Non-pigmented ciliary epithelial cell (primary cell): ENCODE measurements at regions not wholly inside any gene's neighbourhood (a gene's known extent, or its start where the extent isn't known, plus 50 kb on each side); places are given as distances from the start of the nearest gene placed in this dataset.

Source experiments
- DNase-seq: peaks from one replicate; pipeline ENCODE4 v3.0.0-alpha.2; 2010; ENCODE audit warnings: low read depth

DNA sequence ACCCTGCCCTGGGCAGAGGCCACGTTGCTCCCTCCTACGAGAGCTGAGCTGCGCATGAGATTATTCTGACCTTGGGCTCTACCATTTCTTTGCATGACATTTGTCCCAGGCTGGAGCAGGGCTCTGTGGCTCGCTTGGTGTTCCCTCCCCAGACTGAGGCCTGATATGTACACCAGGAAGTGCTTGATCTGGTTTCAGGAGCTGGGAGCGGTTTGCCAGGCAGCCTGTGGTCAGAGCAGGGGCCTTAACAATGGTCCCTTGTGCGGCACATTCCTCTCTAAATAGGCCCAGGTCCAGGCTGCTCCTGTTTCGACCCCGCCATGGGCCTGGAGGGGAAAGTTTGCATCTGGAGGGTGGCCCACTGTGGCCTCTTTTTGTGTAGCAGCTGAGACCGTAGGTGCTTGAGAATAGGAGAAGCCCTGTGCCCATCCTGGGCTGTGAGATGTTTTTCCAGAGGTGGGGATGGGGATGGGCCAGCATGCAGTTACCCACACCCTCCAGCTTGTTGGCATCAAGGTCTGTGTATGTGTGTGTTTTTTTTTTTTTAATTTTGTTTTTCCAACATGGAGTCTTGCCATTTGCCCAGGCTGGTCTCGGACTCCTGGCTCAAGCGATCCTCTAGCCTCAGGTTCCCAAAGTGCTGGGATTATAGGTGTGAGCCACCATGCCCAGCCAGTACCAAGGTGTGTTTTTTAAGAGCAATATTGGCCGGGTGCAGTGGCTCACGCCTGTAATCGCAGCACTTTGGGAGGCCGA, 253.9 kb downstream of the SEC14L1 start:
- no peak for DNase-seq

DNA sequence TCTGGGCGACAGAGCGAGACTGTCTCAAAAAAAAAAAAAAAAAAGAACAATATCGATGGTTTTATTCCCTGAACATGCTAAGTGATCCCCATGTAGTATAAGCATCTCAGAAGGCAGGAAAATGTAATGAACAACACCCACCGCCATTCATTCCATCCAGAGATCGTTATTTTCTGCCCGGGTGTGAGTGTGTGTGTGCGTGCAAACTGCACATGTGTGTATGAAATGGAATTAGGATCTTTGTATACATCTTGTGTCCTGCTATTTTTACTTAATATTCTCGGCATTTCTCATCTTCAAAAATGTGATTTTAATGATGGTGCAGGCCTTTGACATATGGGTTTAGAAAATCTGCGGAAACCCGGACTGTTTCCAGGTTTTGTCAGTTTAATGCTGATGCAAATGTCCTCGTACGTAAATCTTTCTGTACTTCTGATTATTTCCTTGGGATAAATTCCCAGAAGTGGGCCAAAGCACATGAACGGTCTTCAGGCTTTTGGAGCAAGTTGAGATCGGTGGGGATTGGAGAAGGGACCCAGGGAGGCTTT, 254.8 kb downstream of the SEC14L1 start:
- no peak for DNase-seq

DNA sequence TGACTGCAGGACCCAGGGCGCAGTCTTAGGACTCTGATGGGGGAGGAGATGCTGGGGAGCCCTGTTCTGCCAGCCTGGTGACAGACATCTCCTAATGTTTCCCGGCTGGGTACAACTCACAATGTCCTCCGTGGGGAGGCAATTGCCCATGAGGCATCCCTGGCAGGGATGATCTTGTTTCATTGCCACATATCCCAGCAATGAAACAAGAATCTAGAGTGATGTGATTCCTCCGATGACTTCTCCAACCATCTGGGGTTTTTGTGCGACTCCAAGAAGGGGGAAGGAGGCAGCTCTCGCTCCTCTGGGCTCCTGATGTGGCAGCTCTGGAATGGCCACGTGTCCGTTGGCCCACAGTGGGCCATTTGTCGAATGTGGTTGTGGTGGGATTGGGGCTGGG, 255.8 kb downstream of the SEC14L1 start:
- DNase-seq, result no peak

GRCh38 chr17:77398274-77398673, 257.5 kb downstream of the SEC14L1 start:
- no peak for DNase-seq

DNA sequence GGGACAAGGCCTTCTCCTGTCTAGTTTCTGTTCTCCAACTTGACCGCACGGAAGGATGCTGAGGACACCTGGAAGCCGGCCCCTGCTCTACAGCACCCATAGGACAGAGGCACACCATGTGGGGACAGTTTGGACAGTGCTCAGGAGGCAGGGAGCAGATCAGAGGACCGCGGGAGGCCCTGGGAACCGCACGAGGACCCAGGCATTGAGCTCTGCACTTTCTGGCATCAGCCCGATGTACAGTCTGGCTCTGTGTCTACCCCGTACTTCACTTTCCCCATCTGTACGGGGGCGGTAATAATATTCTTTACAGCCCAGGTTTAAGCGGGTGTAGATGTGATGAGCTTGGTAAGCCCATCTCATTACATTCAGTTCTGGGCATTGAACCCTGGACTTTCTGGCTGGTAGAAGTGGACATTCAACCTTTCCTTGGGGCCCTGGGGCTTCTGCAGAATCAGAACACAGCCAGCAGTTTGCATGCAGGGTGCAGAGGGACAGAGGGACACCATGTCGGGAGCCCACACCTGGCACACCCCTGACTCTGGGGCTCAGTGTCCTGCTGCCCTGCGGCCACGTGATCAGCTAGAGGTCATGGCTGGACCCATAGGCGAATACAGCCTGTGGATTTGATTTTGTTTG, 258.7 kb downstream of the SEC14L1 start:
- DNase-seq, result no peak

DNA sequence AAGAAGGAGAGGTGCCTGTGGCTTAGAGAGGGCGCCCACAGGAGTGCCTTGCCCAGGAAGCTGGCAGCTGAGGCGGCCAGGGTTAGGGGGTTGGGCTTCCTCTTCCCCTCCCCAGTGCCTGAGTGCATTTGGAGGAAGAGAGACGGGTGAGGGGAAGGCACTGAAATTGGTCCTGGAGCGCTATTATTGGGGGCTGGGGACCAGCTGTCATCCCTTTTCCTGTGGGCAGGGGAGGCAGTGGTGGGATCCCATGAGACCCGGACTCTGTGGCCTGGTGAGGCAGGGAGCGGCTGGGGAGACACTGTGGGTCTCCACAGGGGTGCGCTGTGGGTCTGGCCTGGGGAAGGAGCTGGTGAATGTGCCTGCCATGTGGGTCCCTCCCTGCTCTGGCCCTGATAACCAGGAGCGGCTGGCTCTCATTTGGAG, 259.7 kb downstream of the SEC14L1 start:
- DNase-seq, result no peak

DNA sequence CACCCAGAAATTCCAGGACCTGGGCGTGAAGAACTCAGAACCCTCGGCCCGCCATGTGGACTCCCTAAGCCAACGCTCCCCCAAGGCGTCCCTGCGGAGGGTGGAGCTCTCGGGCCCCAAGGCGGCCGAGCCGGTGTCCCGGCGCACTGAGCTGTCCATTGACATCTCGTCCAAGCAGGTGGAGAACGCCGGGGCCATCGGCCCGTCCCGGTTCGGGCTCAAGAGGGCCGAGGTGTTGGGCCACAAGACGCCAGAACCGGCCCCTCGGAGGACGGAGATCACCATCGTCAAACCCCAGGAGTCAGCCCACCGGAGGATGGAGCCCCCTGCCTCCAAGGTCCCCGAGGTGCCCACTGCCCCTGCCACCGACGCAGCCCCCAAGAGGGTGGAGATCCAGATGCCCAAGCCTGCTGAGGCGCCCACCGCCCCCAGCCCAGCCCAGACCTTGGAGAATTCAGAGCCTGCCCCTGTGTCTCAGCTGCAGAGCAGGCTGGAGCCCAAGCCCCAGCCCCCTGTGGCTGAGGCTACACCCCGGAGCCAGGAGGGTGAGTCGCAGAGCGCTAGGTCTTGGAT, 261.5 kb downstream of the SEC14L1 start:
- no peak for DNase-seq

DNA sequence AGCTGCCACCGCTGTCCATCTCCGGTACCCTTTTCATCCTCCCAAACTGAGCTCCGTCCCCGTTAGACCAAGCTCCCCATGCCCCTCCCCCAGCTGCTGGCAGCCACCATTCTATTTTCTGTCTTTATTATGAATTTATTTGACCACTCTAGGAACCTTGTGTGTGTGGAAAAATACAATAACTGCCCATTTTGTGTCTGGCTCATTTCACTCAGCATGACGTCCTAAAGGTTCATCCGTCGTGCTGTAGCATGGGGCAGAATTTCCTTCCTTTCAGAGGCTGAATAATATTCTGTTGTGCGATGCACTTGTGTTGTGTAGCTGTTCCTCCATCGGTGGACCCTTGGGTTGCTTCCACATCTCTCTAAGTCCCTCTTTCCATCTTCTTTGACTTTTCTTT, 263.1 kb downstream of the SEC14L1 start:
- no peak for DNase-seq

- no peak for DNase-seq
Measured at GRCh38 chr17:77404812-77405581, 264.2 kb downstream of the SEC14L1 start.

DNA sequence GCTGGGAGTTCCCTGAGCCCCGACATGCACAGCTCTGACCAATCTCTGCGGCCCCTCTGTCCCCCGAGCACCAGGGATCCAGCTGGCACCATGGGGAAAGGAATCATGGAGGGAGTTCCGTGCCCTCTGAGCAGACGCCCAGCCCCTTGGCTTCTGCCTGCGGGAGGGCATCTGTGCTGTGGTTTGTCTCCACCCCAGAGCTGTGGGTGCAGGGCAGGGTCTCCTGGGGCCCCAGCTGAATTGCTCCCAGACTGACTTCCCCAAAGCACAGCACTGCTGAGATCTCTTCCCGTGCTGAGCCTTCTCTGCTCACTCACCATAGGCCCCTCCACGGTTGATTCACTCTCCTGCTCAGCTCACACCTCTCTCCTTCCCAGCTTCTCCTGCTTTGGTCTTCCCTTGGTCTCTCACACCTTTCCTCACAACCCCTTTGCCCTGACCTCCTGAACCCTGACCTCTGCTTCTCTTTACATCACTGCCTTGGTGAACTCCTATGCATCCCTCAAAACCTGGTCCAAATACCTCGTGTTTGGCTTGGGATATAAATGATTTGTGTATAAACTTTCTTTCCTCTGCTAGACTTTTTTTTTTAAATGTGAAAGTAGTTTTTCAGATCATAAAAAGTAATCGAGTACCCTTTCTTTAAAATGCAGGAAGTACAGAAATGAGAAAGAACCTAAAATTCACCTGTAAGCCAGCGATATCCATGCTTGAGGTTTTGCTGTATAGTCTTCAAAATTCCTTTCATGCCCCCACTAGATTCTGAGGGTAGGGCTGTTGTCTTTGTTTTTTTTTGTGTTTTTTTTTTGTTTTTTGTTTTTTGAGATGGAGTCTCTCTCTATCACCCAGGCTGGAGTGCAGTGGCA, 265.3 kb downstream of the SEC14L1 start:
- DNase-seq, result no peak

DNA sequence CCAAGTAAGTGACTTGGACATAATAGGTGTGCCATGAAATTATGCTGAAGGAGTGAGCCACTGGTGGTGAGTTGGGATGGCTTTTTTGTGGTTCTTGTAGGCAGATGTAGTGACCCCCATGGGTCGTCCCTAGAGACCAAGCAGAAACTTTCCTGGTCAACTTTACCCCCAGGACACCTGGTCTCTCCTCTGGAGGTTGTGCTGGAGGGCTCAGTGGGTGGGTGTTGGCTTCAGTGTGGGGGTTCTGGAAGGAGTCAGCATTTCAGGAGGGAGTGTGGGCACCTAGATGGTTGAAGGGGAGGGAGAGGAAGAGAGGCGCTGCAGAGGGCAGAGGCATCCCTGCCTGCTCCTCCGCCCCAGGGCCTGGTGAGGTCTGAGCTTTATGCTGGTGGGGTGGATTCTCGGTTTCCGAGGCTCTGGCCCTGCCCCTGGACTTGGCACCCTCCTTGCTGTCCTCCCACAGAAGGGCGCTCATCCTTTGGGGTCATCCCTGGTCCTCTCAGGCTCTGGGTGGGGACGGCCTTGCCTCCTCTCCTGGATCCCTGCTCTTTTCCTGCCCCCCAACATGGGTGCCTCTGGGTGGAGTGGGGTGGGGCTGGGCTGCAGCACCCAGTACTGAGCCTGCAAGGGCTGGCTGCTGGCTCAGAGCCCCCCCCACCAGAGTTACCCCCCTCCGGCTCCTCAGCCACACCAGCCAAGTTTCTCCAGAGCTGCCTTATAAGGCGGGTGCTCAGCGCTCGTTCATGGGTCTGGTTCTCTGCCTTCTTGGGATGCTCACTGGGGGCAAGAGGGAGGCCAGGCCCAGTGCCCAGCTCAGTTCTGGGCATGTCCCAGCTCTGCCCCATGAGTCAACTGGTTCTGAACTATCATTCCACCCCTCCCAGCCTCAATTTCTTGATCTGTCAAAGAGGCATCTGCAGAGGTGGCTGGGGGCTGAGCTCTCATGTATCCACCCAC, 266.8 kb downstream of the SEC14L1 start:
- DNase-seq, result no peak

- no peak for DNase-seq
Measured at GRCh38 chr17:77408284-77408683, 267.5 kb downstream of the SEC14L1 start.

DNA sequence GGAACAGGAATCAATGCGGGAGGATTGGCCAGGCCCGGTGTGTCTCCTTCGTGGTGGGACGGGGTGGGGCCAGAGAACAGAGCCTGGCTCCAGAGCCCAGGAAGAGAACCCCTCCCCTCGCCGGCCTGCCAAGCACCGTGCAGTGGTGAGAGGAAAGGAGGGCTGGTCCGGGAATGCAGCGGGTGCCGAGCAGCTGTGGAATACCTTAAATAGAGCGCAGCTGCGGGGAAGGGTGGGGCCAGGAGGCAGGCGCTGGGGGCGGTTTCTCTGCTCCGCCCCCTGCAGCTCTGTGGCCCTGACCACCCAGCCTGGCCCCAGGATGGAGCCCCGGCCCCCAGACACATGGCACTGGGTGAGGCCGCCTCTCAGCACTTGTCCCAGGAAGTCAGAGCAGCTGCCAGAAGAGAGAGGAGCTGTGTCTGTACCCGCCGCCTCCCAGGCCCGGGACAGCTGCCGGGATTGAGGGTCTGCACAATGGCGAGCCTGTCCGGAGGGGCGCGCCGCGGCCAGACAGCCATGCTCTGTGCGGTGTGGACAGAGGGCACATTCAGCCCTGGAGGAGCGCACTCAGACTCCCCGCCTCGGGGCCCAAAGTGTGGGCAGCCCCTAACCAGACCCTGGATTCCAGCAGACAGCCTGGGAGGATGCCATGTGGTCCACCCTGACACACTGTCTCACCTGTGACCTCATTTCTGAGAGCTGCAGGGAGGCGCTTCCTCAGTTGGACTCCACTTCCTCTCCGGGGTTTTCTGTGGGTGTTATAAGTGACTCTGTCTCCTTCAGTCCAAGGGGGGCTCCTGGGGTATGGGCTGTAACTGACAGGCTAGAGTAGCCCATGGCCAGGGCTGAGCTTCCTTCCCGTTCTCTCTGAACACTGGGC, 268.8 kb downstream of the SEC14L1 start:
- no peak for DNase-seq

- DNase-seq, result no peak
Measured at GRCh38 chr17:77410470-77410869, 269.7 kb downstream of the SEC14L1 start.

DNA sequence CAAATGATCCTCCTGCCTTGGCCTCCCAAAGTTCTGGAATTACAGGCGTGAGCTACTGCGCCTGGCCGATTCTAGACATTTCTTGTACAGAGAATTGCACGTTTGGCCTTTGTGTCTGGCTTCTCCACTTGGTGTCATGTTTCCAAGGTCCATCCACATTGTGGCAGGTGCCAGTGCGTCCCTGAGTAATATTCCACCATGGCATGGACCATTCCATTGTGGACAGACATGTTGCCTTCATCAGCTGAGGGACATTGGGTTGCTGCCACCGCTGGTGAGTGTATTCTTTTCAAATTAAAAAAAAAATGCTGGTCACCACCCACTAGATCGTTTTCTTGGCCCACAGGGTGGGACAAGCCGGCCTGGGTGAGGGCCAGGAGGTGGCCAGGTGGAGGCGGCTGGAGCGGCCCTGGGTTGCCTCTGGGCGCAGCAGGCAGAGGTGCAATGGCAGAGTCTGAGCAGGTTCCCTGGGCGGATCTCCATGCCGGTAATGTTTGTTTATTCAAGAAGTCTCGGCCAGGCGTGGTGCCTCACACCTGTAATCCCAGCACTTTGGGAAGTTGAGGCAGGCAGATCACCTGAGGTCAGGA, 274.1 kb downstream of the SEC14L1 start:
- no peak for DNase-seq

DNA sequence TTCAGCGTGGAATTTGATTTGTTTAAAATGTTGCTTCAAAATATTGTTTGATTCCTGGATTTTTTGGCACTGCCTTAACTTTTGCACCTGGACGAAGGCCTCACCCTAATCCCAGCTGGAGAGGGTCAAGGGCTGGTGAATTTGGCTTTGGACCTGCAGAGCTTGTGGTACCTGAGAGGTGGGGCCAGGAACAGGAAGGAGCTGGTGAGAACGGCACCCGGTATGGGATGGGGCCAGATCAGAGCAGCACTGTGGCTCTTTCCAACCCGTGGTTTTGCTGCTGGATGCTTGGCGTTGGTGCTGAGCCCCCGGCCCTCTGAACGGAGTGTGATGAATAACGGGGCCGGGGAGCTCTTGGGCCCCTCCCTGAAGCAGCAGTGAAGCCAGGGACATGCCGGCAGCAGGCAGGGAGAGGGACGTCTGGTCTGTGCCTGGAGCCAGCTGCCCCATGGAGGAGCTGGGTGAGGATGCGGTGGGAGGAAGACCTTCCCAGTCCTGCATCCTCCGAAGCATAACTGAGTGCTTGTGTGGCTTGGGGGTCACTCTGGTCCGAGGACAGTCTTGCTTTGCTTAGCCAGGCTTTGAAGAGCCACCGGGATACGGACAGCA, 275.4 kb downstream of the SEC14L1 start:
- DNase-seq, result no peak

DNA sequence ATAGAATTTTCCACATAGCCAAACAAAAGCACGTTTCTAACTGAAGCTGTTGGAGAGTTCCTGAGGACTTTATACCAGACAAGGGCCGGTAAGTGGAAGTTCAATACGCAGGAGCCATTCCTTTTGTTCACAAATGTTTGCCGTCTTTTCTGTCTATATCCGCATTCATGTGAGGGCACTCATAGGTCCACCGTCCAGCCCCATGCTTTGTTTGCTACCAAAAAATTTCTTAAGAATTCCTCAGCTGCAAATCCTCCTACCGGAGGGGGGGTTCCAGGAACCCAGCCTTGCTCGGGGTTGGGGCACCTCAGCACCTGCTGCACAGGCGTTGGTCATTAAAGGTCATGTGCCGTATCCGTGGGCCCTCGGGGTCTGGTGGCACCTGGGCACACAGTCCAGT, 276.8 kb downstream of the SEC14L1 start:
- no peak for DNase-seq

DNA sequence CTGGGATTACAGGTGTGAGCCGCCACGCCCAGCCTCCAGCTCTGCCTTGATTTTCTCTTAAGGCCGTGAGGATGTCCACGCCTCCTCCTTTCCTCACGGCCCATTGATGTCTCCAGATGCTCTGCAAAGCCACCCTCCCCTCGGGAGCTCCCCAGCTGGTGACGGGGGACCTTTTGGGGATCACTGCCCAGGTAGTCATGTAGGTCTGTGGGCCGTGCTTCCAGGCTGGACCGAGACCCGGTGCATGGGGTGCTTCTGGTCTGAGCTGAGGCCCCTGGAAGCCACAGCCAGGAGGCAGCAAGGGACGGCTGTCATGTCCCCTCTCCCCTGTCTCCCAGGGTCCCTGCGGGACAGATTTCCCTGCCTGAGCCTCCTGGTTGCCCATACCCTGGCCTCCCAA, 277.8 kb downstream of the SEC14L1 start:
- DNase-seq, result no peak
